Medulla oblongata (tissue), 1 donor: ENCODE measurements at regions not wholly inside any gene's neighbourhood (a gene's known extent, or its start where the extent isn't known, plus 50 kb on each side); places are given as distances from the start of the nearest gene placed in this dataset.

Source experiments
- DNase-seq: peaks from one replicate; pipeline ENCODE4 v3.0.0-alpha.2; 2015; ENCODE audit errors: extremely low spot score

DNA sequence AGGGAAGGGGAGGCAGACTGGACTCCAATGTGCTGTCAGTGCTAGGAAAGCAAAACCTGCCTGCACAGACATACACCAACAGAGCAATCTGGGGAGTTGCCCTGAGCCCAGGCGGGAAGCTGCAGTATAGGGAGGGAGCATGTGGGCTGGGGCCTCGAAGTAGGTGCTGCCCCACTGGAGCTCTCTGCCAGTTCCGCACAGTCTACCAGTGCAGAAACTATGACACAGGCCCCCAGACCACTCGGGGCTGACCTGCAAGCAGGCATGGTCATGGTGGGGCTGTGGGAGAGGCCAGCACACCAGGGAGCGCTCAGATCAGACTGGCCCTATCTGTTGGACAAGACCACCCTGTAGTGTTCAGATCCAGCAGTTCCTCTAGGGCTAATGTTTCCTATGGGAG is 344.1 kb upstream of the TRAM1L1 start:
- no peak for DNase-seq

DNA sequence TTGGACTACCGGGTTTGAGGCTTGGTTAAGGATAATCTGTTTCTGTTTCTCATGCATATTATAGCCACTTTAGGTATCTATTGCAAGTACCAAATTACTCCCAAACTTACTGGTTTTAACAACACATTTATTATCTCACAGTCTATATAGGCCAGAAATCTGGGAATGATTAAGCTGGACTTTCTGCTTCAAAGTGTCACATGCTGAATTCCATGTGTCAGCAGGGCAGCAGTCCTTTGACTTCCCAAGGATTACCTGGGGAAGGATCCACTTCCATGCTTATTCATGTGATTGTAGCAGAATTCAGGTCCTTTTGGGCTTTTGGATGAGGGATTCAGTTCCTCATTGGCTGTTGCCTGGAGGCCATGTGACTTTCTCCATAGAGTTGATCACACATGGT is 349.0 kb upstream of the TRAM1L1 start:
- DNase-seq, result no peak

DNA sequence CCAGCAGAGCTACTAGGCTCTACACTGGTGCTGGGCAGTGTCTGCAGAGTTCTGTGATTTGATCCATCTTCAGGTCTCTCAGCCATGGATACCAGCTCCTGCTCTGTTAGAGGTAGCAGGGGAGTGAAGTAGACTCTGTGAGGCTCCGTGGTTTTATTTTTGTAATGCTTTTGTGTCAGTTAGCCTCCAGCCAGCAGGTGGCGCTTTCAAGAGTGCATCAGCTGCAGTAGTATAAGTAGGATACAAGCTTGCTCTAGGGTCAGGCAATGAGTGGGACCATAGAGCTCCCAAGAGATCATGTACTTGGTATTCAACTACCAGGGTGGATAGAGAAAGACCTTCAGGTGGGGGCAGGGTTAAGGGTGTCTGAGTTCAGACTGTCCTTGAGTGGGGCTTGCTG is 362.5 kb upstream of the TRAM1L1 start:
- no peak for DNase-seq

DNA sequence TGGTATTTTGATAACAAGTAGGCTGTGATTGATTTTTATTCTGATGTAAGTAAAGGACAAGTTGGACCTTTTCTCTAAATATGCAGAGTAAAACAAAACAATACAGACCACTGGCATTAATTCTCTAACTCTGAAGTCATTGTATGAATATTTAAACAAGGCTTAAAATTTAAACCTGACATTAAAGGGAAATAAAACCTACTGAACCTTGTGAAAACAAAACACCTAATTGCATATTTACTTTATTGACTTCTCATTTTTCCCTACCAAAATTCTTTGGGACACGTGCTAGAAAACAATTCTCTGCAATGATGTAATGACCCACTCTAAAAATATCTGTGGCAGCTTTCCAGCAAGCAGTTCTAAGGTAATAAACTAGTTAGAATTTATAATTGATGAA is 369.7 kb upstream of the TRAM1L1 start:
- DNase-seq, result no peak

DNA sequence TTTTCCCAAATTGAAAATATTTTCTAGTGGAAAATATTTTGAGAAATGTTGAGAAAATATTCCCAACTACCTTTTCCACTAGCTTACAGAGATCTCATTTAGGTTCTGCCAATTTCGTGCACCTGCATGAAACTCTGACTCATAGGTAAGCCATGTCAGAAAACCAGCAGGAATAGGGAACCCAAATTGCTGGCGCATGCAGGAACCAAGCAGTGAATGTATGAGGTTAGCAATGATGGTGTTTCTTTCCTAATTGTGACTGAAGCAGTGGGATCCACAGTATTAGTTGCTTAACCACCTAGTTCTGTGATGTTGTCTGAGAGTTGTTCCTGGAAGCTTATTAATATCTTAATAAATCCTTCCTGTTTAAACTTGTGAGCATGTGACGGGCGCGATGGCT is 381.0 kb upstream of the TRAM1L1 start:
- DNase-seq, result no peak

DNA sequence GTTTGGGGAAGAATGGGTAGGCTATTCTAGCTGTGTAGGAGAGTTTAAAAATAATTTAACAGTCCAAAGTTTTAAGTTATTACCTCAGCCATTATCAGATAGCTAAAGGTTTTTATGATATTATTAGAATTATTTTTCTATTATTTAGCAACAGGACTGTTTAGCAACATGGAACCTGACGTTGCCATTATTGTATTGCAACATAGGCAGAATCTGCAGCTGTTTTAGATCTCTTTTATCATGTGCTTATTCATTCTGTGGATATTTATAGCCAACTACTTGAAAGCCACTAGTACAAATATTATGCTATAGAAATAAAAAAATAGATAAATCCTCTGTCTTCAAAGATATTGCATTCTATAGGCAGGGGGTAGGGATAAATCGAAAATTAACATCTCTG is 382.0 kb upstream of the TRAM1L1 start:
- DNase-seq, result no peak

DNA sequence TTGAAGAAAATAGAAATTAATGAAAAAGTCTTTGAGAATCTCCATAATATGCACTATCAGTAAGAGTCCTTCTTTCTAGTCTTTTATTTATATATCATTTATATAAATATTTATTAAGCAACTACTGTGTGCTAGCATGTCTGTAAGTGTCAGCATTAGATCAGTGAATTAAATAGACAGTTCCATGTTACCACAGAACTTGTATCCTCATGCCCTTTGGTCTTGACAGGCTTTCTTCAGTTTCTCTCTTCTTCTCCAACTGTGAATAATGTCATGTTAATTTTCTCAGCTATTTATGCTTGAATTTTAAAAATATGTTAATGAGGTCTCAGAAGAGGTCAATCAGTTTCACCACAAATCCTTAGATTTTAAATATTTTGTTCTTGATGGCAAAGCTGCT is 389.6 kb upstream of the TRAM1L1 start:
- DNase-seq, result no peak

DNA sequence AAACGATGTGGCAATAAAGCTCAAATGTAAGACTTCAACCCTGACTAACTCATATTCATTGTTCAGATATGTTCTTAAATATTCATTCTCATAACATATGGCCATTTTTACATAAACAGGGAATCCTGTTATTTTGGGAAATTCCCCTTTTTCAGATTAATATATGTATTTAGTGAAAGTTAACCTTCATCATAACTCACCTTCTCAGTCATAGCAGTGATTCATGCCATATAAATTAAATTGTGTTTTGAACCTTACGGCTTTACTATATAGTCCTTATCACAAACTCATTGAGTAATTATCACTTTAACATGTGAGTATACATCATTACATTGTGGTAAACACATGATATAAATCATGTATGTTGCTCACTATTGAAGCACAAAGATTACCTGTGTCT is 392.5 kb upstream of the TRAM1L1 start:
- DNase-seq, result no peak

DNA sequence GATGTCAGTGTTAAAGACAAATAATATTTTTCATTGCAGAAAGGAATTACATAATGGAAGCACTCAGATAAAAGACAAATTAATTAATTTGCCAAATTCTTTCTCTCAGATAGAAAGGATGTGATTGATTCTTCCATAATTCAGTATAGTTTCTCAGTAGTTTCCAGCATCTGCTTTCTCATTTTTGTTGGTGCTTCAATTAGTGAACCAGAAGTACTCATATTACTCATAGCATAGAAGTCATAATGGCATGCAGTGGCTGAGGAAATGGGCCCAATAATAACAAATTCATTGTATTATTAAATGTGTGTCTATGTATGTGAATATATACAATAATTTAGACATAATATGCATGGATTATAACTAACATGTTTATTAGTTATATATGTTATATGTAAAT is 393.3 kb upstream of the TRAM1L1 start:
- DNase-seq, result no peak

DNA sequence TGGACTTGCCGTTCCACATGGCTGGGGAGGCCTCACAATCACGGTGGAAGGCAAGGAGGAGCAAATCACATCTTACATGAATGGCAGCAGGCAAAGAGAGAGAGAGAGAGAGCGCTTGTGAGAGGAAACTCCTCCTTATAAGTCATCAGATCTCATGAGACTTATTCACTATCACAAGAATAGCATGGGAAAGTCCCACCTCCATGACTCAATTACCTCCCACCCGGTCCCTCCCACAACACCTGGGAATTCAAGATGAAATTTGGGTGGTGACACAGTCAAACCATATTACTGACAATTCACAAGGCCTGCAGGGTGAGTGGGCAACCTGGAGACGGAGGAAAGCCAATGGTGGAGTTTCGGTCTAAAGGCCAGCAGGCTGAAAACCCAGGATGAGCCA is 394.3 kb upstream of the TRAM1L1 start:
- no peak for DNase-seq

DNA sequence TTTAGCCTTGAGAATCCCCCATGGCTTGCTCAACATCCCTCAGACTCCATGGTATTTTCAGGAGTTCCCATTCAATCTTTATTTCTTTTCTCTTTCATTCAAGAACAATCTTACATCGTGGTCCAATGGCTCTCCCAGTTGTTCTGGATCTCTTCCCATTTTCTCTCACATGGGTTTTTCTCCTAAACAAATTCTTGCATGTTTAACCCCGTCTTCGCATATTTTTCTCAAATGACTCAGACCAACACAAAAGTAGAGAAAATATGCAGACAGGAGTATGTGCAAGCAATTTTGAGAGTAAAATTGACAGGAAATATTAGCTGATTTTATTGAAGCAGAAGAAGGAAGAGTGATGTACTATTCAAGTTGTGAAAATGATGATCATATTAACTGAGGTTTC is 396.4 kb upstream of the TRAM1L1 start:
- DNase-seq, result no peak

DNA sequence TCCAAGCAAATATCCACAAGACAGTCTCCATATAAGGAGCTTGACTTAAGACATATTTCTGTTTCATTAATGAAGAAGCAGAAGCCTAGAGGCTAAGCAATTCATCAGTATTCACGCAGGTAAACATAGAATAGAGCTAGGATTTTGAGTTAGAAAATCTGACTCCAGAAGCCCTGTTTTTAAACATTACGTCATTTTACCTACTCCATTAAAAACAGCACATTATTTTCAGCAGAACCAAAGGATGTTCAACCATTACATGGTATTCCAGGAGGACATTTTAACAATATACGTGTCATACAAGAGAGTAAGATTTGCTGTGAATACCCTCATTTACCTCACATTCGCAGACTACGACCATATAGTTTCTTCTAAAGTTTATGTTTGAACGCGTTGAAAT is 403.3 kb upstream of the TRAM1L1 start:
- DNase-seq, result no peak

DNA sequence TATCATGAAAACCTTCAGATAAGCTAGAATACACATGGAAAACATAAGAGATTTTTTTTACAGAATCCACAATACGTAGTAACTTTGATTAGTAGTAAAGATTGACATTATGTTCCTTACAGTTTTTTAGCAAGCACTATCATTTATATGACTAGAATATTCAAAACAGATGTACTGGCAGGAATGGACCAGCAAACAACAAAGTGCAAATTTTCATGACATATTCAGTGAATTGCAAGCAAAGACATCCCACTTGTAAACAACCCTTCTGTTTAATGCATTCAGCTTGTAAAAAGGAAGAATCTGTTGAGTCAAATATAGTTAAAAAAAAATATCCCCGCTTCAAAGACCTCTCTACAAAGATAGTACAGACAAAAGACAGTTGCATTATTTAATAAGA is 403.7 kb upstream of the TRAM1L1 start:
- DNase-seq, result no peak

DNA sequence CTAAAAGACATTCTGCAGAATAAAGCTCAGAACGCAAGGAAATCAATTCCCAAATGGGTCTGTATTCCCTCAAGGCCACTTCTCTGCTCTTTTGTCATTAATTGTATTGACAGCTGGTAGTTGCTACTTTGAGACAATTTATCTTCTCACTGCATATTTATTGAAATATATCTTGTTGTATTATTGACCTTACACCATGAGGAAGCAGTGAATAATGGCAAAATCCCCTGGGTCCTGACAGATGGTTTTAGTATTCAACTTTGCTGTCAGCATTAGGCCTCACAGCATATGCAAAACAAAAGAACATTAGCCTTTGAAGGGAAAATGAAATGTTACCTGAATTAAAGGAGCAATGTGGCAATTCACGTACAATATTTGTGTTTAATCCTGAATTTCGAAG is 406.1 kb upstream of the TRAM1L1 start:
- DNase-seq, result no peak

DNA sequence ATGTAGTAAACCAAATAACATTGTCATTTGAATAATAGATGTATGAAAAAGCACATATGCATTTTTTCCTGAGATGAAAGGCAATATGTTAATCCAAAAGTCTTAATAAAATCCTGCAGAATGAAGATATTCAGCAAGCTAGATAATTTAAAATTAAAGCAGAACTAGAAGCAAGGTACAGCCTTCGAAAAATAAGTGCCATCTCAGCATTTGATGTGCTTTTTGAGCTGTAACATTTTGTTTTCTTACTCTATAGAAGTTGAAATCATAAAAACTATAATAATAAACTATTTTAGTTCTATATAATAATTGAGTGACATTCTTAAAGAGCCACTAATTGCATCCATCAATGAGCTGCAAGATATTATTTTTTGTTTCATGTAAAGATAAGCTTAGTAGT is 410.4 kb upstream of the TRAM1L1 start:
- DNase-seq, result no peak

DNA sequence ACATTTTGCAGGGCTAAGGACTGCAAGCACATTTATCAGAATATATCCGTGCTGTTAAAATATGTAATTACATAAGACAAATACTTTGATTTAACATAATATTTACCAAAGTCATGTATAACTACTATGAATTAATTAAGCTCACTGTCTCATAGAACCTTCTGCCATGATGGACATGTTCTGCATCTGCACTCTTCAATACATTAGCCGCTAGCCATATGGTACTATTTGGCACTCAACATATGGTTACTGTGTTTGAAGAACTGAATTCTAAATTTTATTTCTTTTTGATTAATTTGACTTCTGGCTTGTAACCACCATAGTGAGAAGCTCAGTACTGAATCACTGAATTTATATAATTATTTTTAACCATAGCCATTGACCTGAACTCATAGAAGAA is 427.0 kb upstream of the TRAM1L1 start:
- no peak for DNase-seq

DNA sequence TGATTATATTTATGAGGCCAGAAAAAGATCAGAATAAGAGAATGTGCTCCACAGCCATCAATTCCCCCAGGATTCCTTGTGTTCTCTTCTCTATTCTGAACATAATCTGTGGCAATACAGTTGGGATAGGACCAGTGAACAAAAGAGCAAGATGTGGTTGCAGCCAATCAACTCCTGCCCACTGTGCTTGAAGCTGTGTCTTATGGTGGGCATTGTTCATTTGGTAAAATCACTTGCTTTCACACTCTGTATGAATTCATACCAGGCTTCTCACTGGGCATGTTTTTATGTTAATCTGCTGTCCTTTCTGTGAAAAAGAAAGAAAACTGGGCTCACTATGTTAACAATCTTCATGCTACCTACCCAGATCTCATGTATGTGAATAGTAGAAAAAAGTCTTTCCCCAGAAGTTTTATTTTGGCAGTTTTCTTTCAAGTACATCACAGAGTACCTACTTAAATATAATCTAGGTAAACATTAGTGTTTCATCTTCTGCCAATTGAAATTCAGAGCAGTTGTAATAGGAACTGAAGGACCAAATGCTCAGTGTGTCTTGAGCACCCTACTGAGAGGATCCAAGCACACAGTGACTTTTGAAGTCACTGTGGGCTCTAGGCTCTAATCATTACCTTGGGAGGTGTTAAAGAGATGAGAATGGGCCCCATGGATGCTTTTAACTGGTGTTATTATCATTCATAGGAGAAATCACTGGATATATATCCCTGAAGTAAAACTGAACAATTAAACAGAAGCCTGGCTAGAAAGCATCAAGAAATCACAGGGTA is 429.2 kb upstream of the TRAM1L1 start:
- DNase-seq, result no peak

DNA sequence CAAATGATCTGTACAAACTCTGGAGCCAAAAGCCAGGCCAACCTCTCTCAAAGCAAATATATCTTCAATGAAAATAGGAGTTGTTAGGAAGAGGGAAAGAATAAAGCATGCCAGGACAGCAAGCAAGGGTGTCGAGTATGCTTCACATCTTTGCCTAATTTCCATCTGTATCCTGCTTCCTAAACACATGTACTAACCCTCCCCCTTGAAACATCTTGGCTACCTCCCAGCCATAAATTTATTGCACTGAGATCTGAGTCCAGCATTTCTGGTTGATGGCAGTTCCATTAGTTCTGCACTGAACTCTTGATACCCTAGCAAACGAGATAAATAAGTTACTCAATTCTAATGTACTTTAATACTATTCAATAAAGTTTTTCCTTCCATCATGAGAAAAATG is 430.5 kb upstream of the TRAM1L1 start:
- DNase-seq, result no peak

DNA sequence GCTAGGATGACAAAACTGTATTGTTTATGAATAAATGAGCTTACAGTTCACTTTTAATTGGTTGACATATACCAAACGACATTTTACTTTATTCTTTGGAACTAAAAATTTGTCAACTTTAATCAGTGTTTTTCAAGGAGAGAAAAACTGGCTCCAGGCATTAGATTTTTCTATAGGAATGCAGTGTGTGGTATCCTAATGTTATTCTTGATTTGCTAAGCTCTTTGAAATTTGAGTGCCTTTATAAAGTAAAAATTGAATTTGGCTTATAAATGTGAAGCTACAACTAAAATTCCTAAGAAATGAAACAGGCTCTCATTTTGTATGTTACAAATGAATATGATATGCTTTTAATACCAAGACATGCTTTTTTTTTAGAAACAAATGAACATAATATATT is 442.2 kb upstream of the TRAM1L1 start:
- DNase-seq, result no peak

DNA sequence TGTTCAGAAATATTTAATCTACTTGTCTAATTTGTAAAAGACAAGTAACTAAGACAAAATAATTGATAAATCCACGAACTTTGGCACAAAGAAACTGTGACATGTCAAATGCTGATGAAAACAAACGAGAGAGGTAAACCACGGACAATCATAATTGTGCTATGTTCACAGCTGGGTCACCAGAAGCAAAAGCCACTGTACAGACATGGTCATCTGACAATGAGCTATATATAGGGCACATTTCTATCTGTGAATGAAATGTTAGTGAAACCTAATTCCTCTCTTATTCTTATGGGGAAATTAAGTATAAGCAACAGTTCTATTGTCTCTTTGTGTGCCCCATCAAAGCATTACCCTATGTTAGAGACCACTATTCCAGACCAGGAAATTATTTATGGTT is 444.0 kb upstream of the TRAM1L1 start:
- no peak for DNase-seq

DNA sequence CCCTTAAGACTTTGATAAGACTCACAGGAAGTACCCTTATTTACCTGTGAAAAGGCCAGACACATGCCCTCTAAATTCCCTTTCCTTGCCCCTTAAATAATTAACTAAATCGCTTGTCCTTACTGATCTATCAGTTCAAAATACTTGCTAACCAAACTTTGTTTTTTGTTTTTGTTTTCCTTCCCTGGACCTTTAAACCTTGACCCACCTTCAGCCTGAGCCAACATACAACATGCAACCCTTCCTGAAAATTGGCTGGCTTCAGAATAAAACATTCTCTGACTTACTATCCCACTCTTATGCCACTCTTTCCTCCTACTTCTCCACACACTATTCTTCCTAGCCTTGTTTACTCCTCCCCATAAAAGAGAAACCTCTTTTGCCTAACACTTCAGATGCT is 448.1 kb upstream of the TRAM1L1 start:
- DNase-seq, result no peak

DNA sequence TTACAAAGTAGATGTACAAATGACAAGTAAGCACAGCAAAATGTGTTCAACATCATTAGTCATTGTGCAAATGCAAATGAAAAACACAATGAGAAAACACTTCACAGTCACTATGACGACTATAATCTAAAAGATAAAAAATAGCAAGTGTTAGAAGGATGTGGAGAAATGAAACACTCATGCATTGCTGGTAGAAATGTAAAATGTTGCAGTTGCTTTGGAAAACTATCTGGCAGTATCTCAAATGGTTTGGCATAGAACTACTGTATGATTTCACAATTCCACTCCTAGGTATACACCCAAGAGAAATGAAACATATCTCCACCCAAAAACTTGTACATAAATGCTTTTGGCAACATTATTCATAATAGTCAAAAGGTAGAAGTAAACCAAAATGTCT is 459.7 kb upstream of the TRAM1L1 start:
- no peak for DNase-seq

DNA sequence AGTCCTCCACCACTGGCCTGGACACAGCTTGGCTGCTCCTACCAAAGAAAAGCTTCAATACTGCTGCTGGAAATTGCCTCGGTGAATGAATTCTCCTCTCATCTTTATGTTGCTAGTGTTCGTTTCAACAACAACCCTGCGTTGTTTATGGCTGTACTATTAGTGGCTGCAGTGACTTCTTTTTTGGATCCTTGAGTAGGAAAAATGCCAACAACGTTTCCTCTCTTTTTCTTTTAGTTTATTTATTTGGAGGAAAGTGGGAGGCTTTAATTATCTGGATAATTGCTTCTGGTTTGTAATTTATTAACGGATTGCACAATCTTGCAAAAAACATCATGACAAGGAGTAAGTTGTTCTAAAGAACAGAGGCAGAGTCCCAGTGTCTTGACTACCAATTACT is 464.1 kb upstream of the TRAM1L1 start:
- DNase-seq, result peak; percentile 15

DNA sequence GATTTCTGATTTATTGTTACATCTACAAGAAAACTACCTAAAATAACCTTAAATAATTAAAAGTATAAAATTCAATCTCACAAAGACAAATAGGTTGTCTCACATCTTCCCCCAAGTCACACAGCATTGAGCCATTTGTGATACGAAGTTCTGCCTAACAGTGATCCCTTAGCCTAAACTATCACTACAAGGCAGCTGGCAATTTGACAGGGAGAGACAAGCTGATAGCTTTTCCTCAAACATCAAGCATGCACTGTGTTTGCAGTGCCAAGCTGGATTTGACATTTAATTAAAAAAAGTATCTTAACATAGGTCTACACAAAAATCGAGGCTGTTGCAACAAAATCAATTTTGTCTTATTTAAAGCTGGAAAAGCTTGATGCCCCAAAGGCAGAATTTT is 464.7 kb upstream of the TRAM1L1 start:
- DNase-seq, result peak; percentile 9
